GM12875 (cell line): ENCODE measurements at regions not wholly inside any gene's neighbourhood (a gene's known extent, or its start where the extent isn't known, plus 50 kb on each side); places are given as distances from the start of the nearest gene placed in this dataset.

Experiments used
- H3K4me3 ChIP-seq: one replicate; pipeline ENCODE4 v1.5.1; 2011; ENCODE audit warnings: low read depth, low read length, control low read depth
- CTCF ChIP-seq: IDR thresholded peaks from 2 replicates; pipeline ENCODE4 v1.5.1; 2011; ENCODE audit warnings: low read depth, mild to moderate bottlenecking, control low read depth, inconsistent platforms, low read length, moderate library complexity, borderline replicate concordance; ENCODE audit not compliant: insufficient read depth

- no peak for TF ChIP-seq CTCF
- no peak overlapping the region for H3K4me3 ChIP-seq
These were observed 169.2 kb downstream of the LNPK start for GRCh38 chr2:175832866-175833265.

GRCh38 chr2:175829741-175830140 lies 172.3 kb downstream of the LNPK start:
- no peak overlapping the region for H3K4me3 ChIP-seq
- TF ChIP-seq CTCF, result no peak

- no peak for TF ChIP-seq CTCF
- no peak overlapping the region for H3K4me3 ChIP-seq
These were observed 174.2 kb downstream of the LNPK start for GRCh38 chr2:175827856-175828255.

- H3K4me3 ChIP-seq, result no peak overlapping the region
- TF ChIP-seq CTCF, result no peak
These were observed 177.8 kb downstream of the LNPK start for GRCh38 chr2:175824243-175824642.

GRCh38 chr2:175823707-175824073 lies 178.4 kb downstream of the LNPK start:
- no peak for TF ChIP-seq CTCF

GRCh38 chr2:175823002-175823706 lies 178.9 kb downstream of the LNPK start:
- no peak overlapping the region for H3K4me3 ChIP-seq
- TF ChIP-seq CTCF, result no peak

More at GRCh38 chr2:175823707-175824073, 178.4 kb downstream of the LNPK start:
- H3K4me3 ChIP-seq, result no peak overlapping the region

GRCh38 chr2:175817221-175817620 lies 184.8 kb downstream of the LNPK start:
- no peak overlapping the region for H3K4me3 ChIP-seq
- no peak for TF ChIP-seq CTCF
